ENCODE measurements at regions not wholly inside any gene's neighbourhood (a gene's known extent, or its start where the extent isn't known, plus 50 kb on each side); places are given as distances from the start of the nearest gene placed in this dataset.

DNA sequence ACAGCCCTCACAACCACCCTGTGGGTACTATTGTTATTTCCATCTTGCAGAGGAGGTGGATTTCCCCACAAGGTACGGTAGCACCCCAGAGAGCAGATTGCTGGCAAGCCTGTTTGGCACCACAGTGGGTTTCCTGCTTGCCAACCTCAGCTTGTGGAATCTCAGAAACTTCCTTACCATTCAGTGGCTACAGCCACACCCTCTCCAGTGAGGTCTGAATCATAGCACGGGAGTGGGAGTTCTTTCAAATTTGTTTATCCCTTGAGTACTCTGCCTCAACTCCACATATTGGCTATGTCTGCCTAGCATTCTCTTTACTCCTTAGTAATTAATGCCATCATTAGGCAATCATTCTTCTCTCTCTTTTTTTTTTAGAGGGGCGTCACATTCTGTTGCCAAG, 162.1 kb downstream of the PTPRU start:
- TF ChIP-seq POLR2A (IDR thresholded peaks at IDR 0.05; ENCODE audit: low read depth), result no peak
- TF ChIP-seq, protein P1, sequence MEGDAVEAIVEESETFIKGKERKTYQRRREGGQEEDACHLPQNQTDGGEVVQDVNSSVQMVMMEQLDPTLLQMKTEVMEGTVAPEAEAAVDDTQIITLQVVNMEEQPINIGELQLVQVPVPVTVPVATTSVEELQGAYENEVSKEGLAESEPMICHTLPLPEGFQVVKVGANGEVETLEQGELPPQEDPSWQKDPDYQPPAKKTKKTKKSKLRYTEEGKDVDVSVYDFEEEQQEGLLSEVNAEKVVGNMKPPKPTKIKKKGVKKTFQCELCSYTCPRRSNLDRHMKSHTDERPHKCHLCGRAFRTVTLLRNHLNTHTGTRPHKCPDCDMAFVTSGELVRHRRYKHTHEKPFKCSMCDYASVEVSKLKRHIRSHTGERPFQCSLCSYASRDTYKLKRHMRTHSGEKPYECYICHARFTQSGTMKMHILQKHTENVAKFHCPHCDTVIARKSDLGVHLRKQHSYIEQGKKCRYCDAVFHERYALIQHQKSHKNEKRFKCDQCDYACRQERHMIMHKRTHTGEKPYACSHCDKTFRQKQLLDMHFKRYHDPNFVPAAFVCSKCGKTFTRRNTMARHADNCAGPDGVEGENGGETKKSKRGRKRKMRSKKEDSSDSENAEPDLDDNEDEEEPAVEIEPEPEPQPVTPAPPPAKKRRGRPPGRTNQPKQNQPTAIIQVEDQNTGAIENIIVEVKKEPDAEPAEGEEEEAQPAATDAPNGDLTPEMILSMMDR (IDR thresholded peaks at IDR 0.05), result no peak

All from esophagus muscularis mucosa (tissue), 3 donors.